OCI-LY1 (cell line): ENCODE measurements at regions not wholly inside any gene's neighbourhood (a gene's known extent, or its start where the extent isn't known, plus 50 kb on each side); places are given as distances from the start of the nearest gene placed in this dataset.

Experiments
- H2AFZ ChIP-seq: fragments of 200-600 bp; sonication (generic), shearing (Covaris generic); 2 replicates; pipeline ENCODE4 v1.6.0; 2014; ENCODE audit warnings: antibody characterized with exemption, mild to moderate bottlenecking, low read length
- H3F3A ChIP-seq: fragments of 200-600 bp; sonication (generic), shearing (Covaris generic); 2 replicates; pipeline ENCODE4 v1.6.0; 2014; ENCODE audit warnings: mild to moderate bottlenecking, antibody characterized with exemption, low read length, moderate library complexity; ENCODE audit not compliant: insufficient read depth
- H3K27ac ChIP-seq: fragments of 200-600 bp; sonication (generic); 2 replicates; pipeline ENCODE4 v1.5.1; 2014; ENCODE audit warnings: low read length, mixed run types, mild to moderate bottlenecking, low read depth; ENCODE audit not compliant: poor library complexity, severe bottlenecking
- H3K27me3 ChIP-seq: fragments of 200-600 bp; sonication (generic); 2 replicates; pipeline ENCODE4 v1.6.0; 2014; ENCODE audit warnings: antibody characterized with exemption, mild to moderate bottlenecking, low read length, moderate library complexity; ENCODE audit not compliant: insufficient read depth
- H3K36me3 ChIP-seq: fragments of 200-600 bp; sonication (generic); 2 replicates; pipeline ENCODE4 v1.6.1; 2014; ENCODE audit warnings: mild to moderate bottlenecking, antibody characterized with exemption, low read length, moderate library complexity, mixed read lengths; ENCODE audit not compliant: insufficient read depth
- H3K4me1 ChIP-seq: fragments of 200-600 bp; sonication (generic); 2 replicates; pipeline ENCODE4 v1.5.1; 2014; ENCODE audit warnings: mild to moderate bottlenecking, low read length, moderate library complexity; ENCODE audit not compliant: insufficient read depth, severe bottlenecking
- H3K4me2 ChIP-seq: fragments of 200-600 bp; sonication (generic), shearing (Covaris generic); 2 replicates; pipeline ENCODE4 v1.6.1; 2014; ENCODE audit warnings: low read length
- H3K4me3 ChIP-seq: fragments of 200-600 bp; sonication (generic); 2 replicates; pipeline ENCODE4 v1.5.1; 2014; ENCODE audit warnings: low read length, low read depth, mild to moderate bottlenecking, mixed read lengths; ENCODE audit not compliant: poor library complexity, severe bottlenecking
- H3K79me2 ChIP-seq: fragments of 200-600 bp; shearing (Covaris generic); 2 replicates; pipeline ENCODE4 v1.6.1; 2016; ENCODE audit warnings: mixed run types, low read length, mixed read lengths; ENCODE audit not compliant: insufficient read depth
- H3K9ac ChIP-seq: fragments of 200-600 bp; sonication (generic), shearing (Covaris generic); 2 replicates; pipeline ENCODE4 v1.6.1; 2014; ENCODE audit warnings: mild to moderate bottlenecking, low read length, mixed read lengths
- H3K9me2 ChIP-seq: fragments of 200-600 bp; sonication (generic), shearing (Covaris generic); 2 replicates; pipeline ENCODE4 v1.6.1; 2014; ENCODE audit warnings: low read depth, mild to moderate bottlenecking, low read length, mixed read lengths
- H3K9me3 ChIP-seq: fragments of 200-600 bp; shearing (Covaris generic); 2 replicates; pipeline ENCODE4 v1.6.1; 2014; ENCODE audit warnings: low read length, mixed read lengths
- H4K20me1 ChIP-seq: fragments of 200-600 bp; sonication (generic), shearing (Covaris generic); 2 replicates; pipeline ENCODE4 v1.6.0; 2016; ENCODE audit warnings: mild to moderate bottlenecking, low read length; ENCODE audit not compliant: insufficient read depth
- CTCF ChIP-seq: fragments of 200-600 bp; sonication (generic), shearing (Covaris generic); IDR thresholded peaks from 2 replicates; pipeline ENCODE4 v1.5.1; 2017; ENCODE audit warnings: mild to moderate bottlenecking, antibody characterized with exemption, low read length, moderate library complexity, mixed read lengths
- EZH2 ChIP-seq: fragments of 200-600 bp; sonication (generic), shearing (Covaris generic); IDR thresholded peaks from 2 replicates; pipeline ENCODE4 v1.8.0; 2017; ENCODE audit warnings: borderline replicate concordance, mixed run types, mild to moderate bottlenecking, antibody characterized with exemption, low read length, moderate library complexity, mixed read lengths

- H2AFZ ChIP-seq: peak overlapping the region; percentile 74; the same call in 1 of the 2 replicates
- no peak overlapping the region for H3K4me2 ChIP-seq
- H3K4me3 ChIP-seq: no peak overlapping the region
- no peak overlapping the region for H3K9ac ChIP-seq
- H3K9me3 ChIP-seq: peaks cover 21% of the 10 kb centered on the region
- H3K4me1 ChIP-seq: peaks cover 9% of the 10 kb centered on the region
- H4K20me1 ChIP-seq: no peaks in the 10 kb centered on the region
- no peaks in the 10 kb centered on the region for H3K27me3 ChIP-seq
- no peaks in the 10 kb centered on the region; the same call in 1 of the 2 replicates for H3K36me3 ChIP-seq
- no peak overlapping the region for H3K27ac ChIP-seq
- no peaks in the 10 kb centered on the region for H3K9me2 ChIP-seq
- no peaks in the 10 kb centered on the region for H3K79me2 ChIP-seq
- TF ChIP-seq EZH2: no peak
- no peak for TF ChIP-seq CTCF
- H3F3A ChIP-seq: no peaks in the 10 kb centered on the region
These were observed 117.7 kb downstream of the ADAM29 start for GRCh38 chr4:175035905-175036304.

- Histone ChIP-seq H4K20me1 (no peaks in the 10 kb centered on the region), H3K4me2 (no peak overlapping the region), H2AFZ (peak overlapping the region; percentile 44; the same call in 1 of the 2 replicates), H3K9me3 (peaks cover 37% of the 10 kb centered on the region), H3K27me3 (no peaks in the 10 kb centered on the region), H3K4me3 (no peak overlapping the region), H3K79me2 (no peaks in the 10 kb centered on the region), H3K36me3 (no peaks in the 10 kb centered on the region), H3K9ac (no peak overlapping the region), H3K4me1 (no peaks in the 10 kb centered on the region), H3F3A (no peaks in the 10 kb centered on the region), H3K9me2 (no peaks in the 10 kb centered on the region), H3K27ac (no peak overlapping the region)
- TF ChIP-seq CTCF: no peak
- TF ChIP-seq EZH2: no peak
These were observed 130.1 kb downstream of the ADAM29 start for GRCh38 chr4:175048111-175048784.

GRCh38 chr4:175048906-175049305, 130.7 kb downstream of the ADAM29 start:
- H2AFZ ChIP-seq: no peak overlapping the region

More at GRCh38 chr4:175048906-175049305, 130.7 kb downstream of the ADAM29 start:
- Histone ChIP-seq H4K20me1 (no peaks in the 10 kb centered on the region), H3K27ac (no peak overlapping the region), H3K79me2 (no peaks in the 10 kb centered on the region), H3K9ac (no peak overlapping the region), H3K4me1 (no peaks in the 10 kb centered on the region), H3K4me3 (no peak overlapping the region), H3K27me3 (no peaks in the 10 kb centered on the region), H3K9me2 (no peaks in the 10 kb centered on the region), H3K4me2 (no peak overlapping the region), H3K9me3 (peaks cover 36% of the 10 kb centered on the region), H3K36me3 (no peaks in the 10 kb centered on the region), H3F3A (no peaks in the 10 kb centered on the region)
- no peak for TF ChIP-seq CTCF
- no peak for TF ChIP-seq EZH2
